Omental fat pad (tissue), 3 donors: ENCODE measurements at regions not wholly inside any gene's neighbourhood (a gene's known extent, or its start where the extent isn't known, plus 50 kb on each side); places are given as distances from the start of the nearest gene placed in this dataset.
"Not testable (repeated sequence)": the region's sequence is repeated elsewhere in the genome, so short reads cannot be mapped to it uniquely, and the experiment has no call there.

ENCODE experiments used
- ATAC-seq: fragments of 150-250 bp; one replicate; pipeline ENCODE4 v1.9.1; 2016; ENCODE audit warnings: mild to moderate bottlenecking, moderate library complexity; ENCODE audit not compliant: low FRiP score
- DNase-seq: peaks from one replicate; pipeline ENCODE4 v3.0.0-alpha.2; 2019; ENCODE audit warnings: low spot score
- CTCF ChIP-seq, 3 donors: fragments of 450-650 bp; IDR thresholded peaks; one replicate each; pipeline ENCODE4 v1.5.1; 2016 to 2017; ENCODE audit warnings: antibody characterized with exemption in 3 of 3, mild to moderate bottlenecking in 3 of 3, moderate library complexity in 2 of 3

GRCh38 chr1:101435831-101436511 lies 199.2 kb downstream of the S1PR1 start:
- ATAC-seq (no peak), DNase-seq (no peak)
- no peak for TF ChIP-seq CTCF (IDR thresholded peaks at IDR 0.05)

GRCh38 chr1:101437800-101438199 lies 201.0 kb downstream of the S1PR1 start:
- DNase-seq (no peak), ATAC-seq (no peak)
- no peak for TF ChIP-seq CTCF (IDR thresholded peaks at IDR 0.05)

- TF ChIP-seq CTCF (IDR thresholded peaks at IDR 0.05), result no peak
- ATAC-seq (no peak), DNase-seq (no peak)
These were observed 201.5 kb downstream of the S1PR1 start for GRCh38 chr1:101438359-101438758.

GRCh38 chr1:101440485-101440884 lies 203.7 kb downstream of the S1PR1 start:
- ATAC-seq (no peak), DNase-seq (no peak)
- no peak for TF ChIP-seq CTCF (IDR thresholded peaks at IDR 0.05)

- no peak for TF ChIP-seq CTCF (IDR thresholded peaks at IDR 0.05)
- ATAC-seq (no peak), DNase-seq (no peak)
These were observed 207.6 kb downstream of the S1PR1 start for GRCh38 chr1:101444381-101444780.

- no peak for TF ChIP-seq CTCF (IDR thresholded peaks at IDR 0.05)
- DNase-seq, result no peak
- no peak for ATAC-seq
These were observed 208.2 kb downstream of the S1PR1 start for GRCh38 chr1:101444873-101445618.

GRCh38 chr1:101448018-101448417 lies 211.2 kb downstream of the S1PR1 start:
- no peak for ATAC-seq
- no peak for TF ChIP-seq CTCF (IDR thresholded peaks at IDR 0.05)
- no peak for DNase-seq

- not testable (repeated sequence) for ATAC-seq, DNase-seq
These were observed 213.9 kb downstream of the S1PR1 start for GRCh38 chr1:101450691-101451090.
